Retinal pigment epithelial cell (primary cell): ENCODE measurements at regions not wholly inside any gene's neighbourhood (a gene's known extent, or its start where the extent isn't known, plus 50 kb on each side); places are given as distances from the start of the nearest gene placed in this dataset.

Experiments used
- DNase-seq: peaks from one replicate; pipeline ENCODE4 v3.0.0-alpha.2; 2010; ENCODE audit warnings: low read depth
- H3K4me3 ChIP-seq: 2 replicates; pipeline ENCODE4 v1.5.1; 2011; ENCODE audit warnings: mild to moderate bottlenecking, low read length, control low read depth, moderate library complexity
- TF ChIP-seq, protein P1 (sequence below): conservative IDR thresholded peaks from 2 replicates; pipeline ENCODE4 v1.5.1; 2011; ENCODE audit warnings: low read depth, low read length, control low read depth, inconsistent platforms

DNA sequence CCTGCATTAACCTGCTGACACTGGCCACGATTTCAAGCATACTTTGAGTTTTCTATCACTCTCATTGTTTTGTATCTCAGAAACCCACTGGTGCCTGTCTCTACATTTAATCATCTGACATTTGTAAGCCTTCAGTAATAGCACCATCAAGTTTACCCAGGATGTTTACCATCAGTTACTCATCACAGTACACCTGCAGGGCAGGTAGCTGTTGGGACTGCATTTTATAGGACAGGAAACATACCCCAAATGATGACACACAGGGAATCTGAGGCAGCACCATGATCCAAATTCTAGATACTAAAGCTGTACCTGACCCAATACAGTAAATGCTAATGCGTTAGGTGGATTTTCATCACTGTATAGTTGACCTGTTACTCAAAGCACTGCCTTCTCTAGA, 114.2 kb downstream of the FEM1C start:
- DNase-seq: no peak
- TF ChIP-seq, protein P1, sequence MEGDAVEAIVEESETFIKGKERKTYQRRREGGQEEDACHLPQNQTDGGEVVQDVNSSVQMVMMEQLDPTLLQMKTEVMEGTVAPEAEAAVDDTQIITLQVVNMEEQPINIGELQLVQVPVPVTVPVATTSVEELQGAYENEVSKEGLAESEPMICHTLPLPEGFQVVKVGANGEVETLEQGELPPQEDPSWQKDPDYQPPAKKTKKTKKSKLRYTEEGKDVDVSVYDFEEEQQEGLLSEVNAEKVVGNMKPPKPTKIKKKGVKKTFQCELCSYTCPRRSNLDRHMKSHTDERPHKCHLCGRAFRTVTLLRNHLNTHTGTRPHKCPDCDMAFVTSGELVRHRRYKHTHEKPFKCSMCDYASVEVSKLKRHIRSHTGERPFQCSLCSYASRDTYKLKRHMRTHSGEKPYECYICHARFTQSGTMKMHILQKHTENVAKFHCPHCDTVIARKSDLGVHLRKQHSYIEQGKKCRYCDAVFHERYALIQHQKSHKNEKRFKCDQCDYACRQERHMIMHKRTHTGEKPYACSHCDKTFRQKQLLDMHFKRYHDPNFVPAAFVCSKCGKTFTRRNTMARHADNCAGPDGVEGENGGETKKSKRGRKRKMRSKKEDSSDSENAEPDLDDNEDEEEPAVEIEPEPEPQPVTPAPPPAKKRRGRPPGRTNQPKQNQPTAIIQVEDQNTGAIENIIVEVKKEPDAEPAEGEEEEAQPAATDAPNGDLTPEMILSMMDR: no peak
- H3K4me3 ChIP-seq: no peak overlapping the region

DNA sequence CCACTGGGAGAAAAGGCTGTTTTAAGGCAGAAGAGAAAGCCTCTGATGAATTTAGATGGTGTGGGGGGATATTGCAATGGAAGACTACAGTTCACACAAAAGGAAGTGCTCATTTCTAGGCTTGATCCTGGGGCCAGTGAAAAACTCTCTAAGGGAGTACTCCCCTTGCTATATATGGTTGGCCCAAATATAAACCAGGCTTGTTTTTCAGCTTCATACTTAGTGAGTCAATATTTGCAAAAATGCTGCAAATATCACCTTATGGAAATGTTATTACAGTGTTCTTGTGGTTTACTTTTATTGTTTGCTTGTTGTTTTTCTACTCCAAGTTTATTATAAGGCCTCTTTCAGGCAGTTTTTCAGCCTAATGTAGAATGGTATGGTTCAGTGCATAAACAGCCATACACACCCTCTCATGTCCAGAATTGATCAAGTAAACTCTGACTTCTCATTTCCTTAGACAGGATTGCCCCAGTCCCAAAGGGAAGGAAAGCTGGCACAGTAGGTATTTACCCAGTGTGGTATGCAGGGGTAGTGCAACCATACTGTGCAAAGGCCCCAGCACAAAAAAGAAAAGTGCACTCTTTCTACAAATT, 115.1 kb downstream of the FEM1C start:
- TF ChIP-seq, protein P1: no peak
- no peak overlapping the region for H3K4me3 ChIP-seq
- DNase-seq: no peak

DNA sequence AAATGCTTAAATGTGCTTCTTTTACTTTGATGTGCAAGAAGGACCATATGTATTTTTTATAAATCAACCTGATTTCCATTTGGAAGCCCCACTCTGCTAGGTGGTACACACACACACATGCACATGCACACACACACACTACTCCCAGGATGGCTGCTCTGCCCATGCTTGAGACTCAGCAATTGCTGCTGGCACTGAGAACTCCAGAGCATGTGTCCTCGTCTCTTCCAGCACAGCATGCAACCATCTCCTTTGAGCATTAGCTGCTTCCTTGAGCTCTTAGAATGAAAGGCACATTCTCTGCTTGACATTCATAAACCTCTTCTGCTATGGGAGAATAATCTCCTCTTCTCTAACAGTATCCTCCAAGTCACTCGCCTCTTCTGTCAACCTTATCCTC, 115.9 kb downstream of the FEM1C start:
- DNase-seq: no peak
- TF ChIP-seq, protein P1: no peak
- no peak overlapping the region for H3K4me3 ChIP-seq

DNA sequence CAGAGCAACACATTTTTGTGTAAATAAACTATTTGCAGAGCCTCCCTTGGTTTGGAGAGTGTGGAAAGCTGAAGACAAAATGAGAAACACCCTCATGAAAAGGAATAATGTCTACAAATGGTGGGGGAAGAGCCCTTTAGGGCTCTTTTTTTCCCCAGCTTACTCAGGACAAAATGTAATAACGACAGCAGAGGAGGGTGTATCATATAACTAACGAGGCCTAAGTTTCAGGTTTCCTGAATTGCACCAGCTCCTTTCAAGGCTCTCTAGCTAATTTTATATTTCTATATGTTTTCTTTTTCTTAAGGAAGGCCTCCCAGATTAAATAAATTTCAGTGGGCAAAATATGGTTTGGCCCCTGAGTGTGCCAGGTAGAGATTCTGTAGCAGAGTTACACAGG, 116.3 kb downstream of the FEM1C start:
- TF ChIP-seq, protein P1: no peak
- no peak overlapping the region for H3K4me3 ChIP-seq
- DNase-seq: no peak

DNA sequence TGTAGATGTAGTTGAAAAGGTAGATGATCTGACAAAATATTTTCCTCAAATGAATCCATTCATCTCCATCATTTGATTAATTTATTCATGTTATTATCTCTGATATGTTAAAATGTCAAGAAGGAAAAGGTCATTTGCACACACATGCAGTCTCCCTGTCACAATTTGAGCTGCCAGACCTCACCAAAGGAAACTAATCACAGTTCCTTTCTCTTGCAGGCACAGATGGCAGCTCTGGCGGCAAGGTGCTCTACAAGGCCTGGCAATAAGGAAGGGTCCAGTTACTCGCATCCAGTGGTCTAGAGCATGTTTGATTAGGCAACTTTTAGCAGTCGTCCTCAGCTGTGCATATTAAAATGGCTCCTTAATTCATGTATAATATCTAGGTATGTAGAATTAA, 120.1 kb downstream of the FEM1C start:
- TF ChIP-seq, protein P1: no peak
- DNase-seq: no peak
- no peak overlapping the region for H3K4me3 ChIP-seq

DNA sequence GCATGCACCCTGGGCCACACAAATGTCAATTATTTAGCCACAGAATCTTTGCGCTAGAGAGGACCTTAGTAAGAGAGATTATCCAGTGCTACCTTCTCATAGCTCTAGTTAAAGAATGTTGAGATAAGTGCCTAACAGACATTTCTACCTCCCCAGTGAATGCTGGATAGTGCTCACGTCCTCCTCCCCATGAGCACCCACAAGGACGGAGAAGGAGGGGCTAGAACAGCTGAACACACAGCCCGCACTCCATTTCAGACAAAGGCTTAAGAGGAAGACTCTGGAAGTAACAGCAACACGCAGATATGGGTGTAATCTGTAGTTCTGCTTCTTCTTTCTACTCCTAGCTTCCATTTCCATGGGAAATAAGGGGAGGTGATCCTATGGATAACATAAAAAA, 120.5 kb downstream of the FEM1C start:
- DNase-seq: no peak
- TF ChIP-seq, protein P1: no peak
- H3K4me3 ChIP-seq: peak overlapping the region; percentile 5

DNA sequence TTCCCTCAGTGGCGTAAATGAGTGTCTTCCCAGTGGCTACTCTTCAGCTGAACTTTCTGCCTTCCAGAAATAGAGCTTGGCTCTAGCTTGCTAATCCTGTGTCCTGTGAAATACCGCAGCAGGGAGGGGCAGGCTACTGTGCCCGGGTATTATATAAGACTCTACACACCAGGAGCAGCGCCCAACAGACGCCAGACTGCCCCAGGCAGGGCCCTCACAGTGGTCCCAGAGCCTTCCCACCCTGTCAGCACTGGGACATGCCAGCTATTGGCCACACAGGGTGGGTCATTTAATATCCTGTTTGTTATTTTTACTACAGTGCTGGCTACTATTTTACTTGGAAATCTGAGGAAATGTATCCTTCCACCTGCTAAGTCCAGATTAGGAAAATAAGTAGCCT, 121.0 kb downstream of the FEM1C start:
- peak; percentile 83 for DNase-seq
- TF ChIP-seq, protein P1: no peak
- H3K4me3 ChIP-seq: no peak overlapping the region
